HCT116 (cell line): ENCODE measurements at regions not wholly inside any gene's neighbourhood (a gene's known extent, or its start where the extent isn't known, plus 50 kb on each side); places are given as distances from the start of the nearest gene placed in this dataset.

Experiments used
- ATAC-seq: fragments of 200-7000 bp; cut with Tn5 transposase; 2 replicates; pipeline ENCODE4 v1.9.1; 2020; ENCODE audit warnings: mild to moderate bottlenecking, moderate library complexity
- BruUV-seq: library from RNA; stranded (reverse); fragments of 400-500 nt; replicated peaks from 2 replicates; lab custom pipeline; 2021; lab: Mats Ljungman, UMichigan
- CTCF ChIA-PET: fragments of 300-600 bp; sonication (Branson Sonifier 250); formaldehyde crosslinking; loops from one replicate; lab custom pipeline; 2021; ENCODE audit warnings: antibody characterized with exemption; lab: Charles Lee
- POLR2A ChIA-PET: fragments of 300-600, 350-600 bp; sonication (Branson Sonifier 250); formaldehyde crosslinking; loops from one replicate; lab custom pipeline; 2021; ENCODE audit warnings: antibody characterized with exemption; lab: Charles Lee
- RAD21 ChIA-PET, 2 experiments: fragments of 300-600 bp; sonication (Branson Sonifier 250); formaldehyde crosslinking; loops; one replicate each; lab custom pipeline; 2023; ENCODE audit warnings: low total read pairs in 2 of 2; ENCODE audit not compliant: uncharacterized antibody in 2 of 2, unreplicated experiment in 2 of 2, low non-redundant PET in 1 of 2; lab: Charles Lee
- DNase-seq: peaks from one replicate; pipeline ENCODE4 v3.0.0-alpha.2; 2010; ENCODE audit warnings: low read depth, low spot score
- H2AFZ ChIP-seq: fragments of 200-600 bp; shearing (Covaris generic), sonication (generic); 2 replicates; pipeline ENCODE4 v1.6.1; 2017; ENCODE audit warnings: low read depth, mixed run types, mixed read lengths, antibody characterized with exemption, low read length; ENCODE audit not compliant: poor library complexity, severe bottlenecking
- H3K27ac ChIP-seq: 2 replicates; pipeline ENCODE4 v1.5.1; 2012; ENCODE audit warnings: low read depth, low read length
- H3K27me3 ChIP-seq: fragments of 200-600 bp; sonication (generic); 2 replicates; pipeline ENCODE4 v1.6.1; 2016; ENCODE audit warnings: mixed run types, low read length, mixed read lengths; ENCODE audit not compliant: insufficient read depth
- H3K36me3 ChIP-seq, 2 experiments: fragments of 200-500 bp in 1 of 2; fragments of 200-600 bp in 1 of 2; sonication (Bioruptor generic) in 1 of 2; sonication (generic) in 1 of 2; 2 replicates each; pipeline versions ENCODE4 v1.5.1 to v1.6.1; 2014 to 2016; ENCODE audit warnings: low read length in 2 of 2, inconsistent platforms in 1 of 2, mixed read lengths in 1 of 2, mixed run types in 1 of 2; ENCODE audit not compliant: insufficient read depth in 2 of 2, control insufficient read depth in 1 of 2
- H3K4me1 ChIP-seq, 2 experiments: fragments of 200-600 bp in 1 of 2; sonication (generic) in 1 of 2; 2 replicates each; pipeline versions ENCODE4 v1.5.1 to v1.6.1; 2012 to 2017; ENCODE audit warnings: low read length in 2 of 2, inconsistent platforms in 1 of 2, mild to moderate bottlenecking in 1 of 2, mixed read lengths in 1 of 2, mixed run types in 1 of 2, moderate library complexity in 1 of 2; ENCODE audit not compliant: insufficient read depth in 2 of 2, control insufficient read depth in 1 of 2
- H3K4me2 ChIP-seq: fragments of 200-600 bp; sonication (generic); 2 replicates; pipeline ENCODE4 v1.6.1; 2017; ENCODE audit warnings: mixed run types, low read length, mixed read lengths
- H3K4me3 ChIP-seq, 2 experiments: fragments of 200-600 bp in 1 of 2; sonication (generic) in 1 of 2; replicated peaks in 1 of 2; 2 replicates each; pipeline ENCODE4 v1.5.1; 2011 to 2016; ENCODE audit warnings: low read length in 2 of 2, control low read depth in 1 of 2, low read depth in 1 of 2, mild to moderate bottlenecking in 1 of 2, mixed read lengths in 1 of 2, mixed run types in 1 of 2
- H3K79me2 ChIP-seq: fragments of 200-600 bp; sonication (generic); 2 replicates; pipeline ENCODE4 v1.6.1; 2017; ENCODE audit warnings: mild to moderate bottlenecking, mixed run types, low read length, moderate library complexity, mixed read lengths; ENCODE audit not compliant: insufficient read depth
- H3K9ac ChIP-seq: fragments of 200-600 bp; sonication (generic); 2 replicates; pipeline ENCODE4 v1.6.1; 2016; ENCODE audit warnings: low read length, mixed read lengths
- H3K9me2 ChIP-seq: fragments of 200-600 bp; sonication (generic), shearing (Covaris generic); 2 replicates; pipeline ENCODE4 v1.6.1; 2017; ENCODE audit warnings: mixed run types, mild to moderate bottlenecking, moderate library complexity; ENCODE audit not compliant: insufficient read depth
- H3K9me3 ChIP-seq, 2 experiments: fragments of 200-500 bp in 1 of 2; fragments of 200-600 bp in 1 of 2; sonication (Bioruptor generic) in 1 of 2; sonication (generic) in 1 of 2; 2 replicates each; pipeline ENCODE4 v1.6.1; 2014 to 2017; ENCODE audit warnings: low read length in 2 of 2, mixed read lengths in 2 of 2, inconsistent platforms in 1 of 2, low read depth in 1 of 2, mild to moderate bottlenecking in 1 of 2, mixed run types in 1 of 2, moderate library complexity in 1 of 2; ENCODE audit not compliant: control insufficient read depth in 1 of 2, insufficient read depth in 1 of 2
- H4K20me1 ChIP-seq: fragments of 200-600 bp; sonication (generic), shearing (Covaris generic); 2 replicates; pipeline ENCODE4 v1.6.1; 2017; ENCODE audit warnings: mixed run types, mild to moderate bottlenecking, moderate library complexity; ENCODE audit not compliant: insufficient read depth
- CEBPB ChIP-seq: IDR thresholded peaks from 2 replicates; pipeline ENCODE4 v1.6.1; 2012; ENCODE audit warnings: low read depth
- EGR1 ChIP-seq: IDR thresholded peaks from 2 replicates; pipeline ENCODE4 v1.6.1; 2012; ENCODE audit warnings: low read depth
- ELF1 ChIP-seq: IDR thresholded peaks from 2 replicates; pipeline ENCODE4 v1.6.1; 2012; ENCODE audit warnings: low read depth, borderline replicate concordance
- EZH2phosphoT487 ChIP-seq: fragments of 200-600 bp; IDR thresholded peaks from 2 replicates; pipeline ENCODE4 v1.6.1; 2018; ENCODE audit warnings: antibody characterized with exemption, borderline replicate concordance
- FOSL1 ChIP-seq: IDR thresholded peaks from 2 replicates; pipeline ENCODE4 v1.6.1; 2012; ENCODE audit warnings: low read depth
- JUND ChIP-seq: IDR thresholded peaks from 2 replicates; pipeline ENCODE4 v1.6.1; 2012
- POLR2A ChIP-seq: IDR thresholded peaks from 2 replicates; pipeline ENCODE4 v1.7.0; 2011; ENCODE audit warnings: borderline replicate concordance; ENCODE audit not compliant: insufficient read depth, insufficient read length; ENCODE audit errors: extremely low read depth
- RAD21 ChIP-seq: IDR thresholded peaks from 2 replicates; pipeline ENCODE4 v1.6.1; 2012; ENCODE audit warnings: low read depth, mild to moderate bottlenecking
- SIN3A ChIP-seq: IDR thresholded peaks from 2 replicates; pipeline ENCODE4 v1.6.1; 2012; ENCODE audit warnings: low read depth
- SP1 ChIP-seq: IDR thresholded peaks from 2 replicates; pipeline ENCODE4 v1.6.1; 2012; ENCODE audit warnings: low read depth
- SRF ChIP-seq: IDR thresholded peaks from 2 replicates; pipeline ENCODE4 v1.6.1; 2012; ENCODE audit warnings: low read depth
- TCF7L2 ChIP-seq: IDR thresholded peaks from 2 replicates; pipeline ENCODE4 v1.7.0; 2011; ENCODE audit warnings: borderline replicate concordance, inconsistent platforms; ENCODE audit not compliant: insufficient read depth, insufficient read length; ENCODE audit errors: extremely low read depth
- YY1 ChIP-seq: IDR thresholded peaks from 2 replicates; pipeline ENCODE4 v1.6.1; 2011; ENCODE audit warnings: low read length, low read depth, moderate library complexity, mild to moderate bottlenecking; ENCODE audit not compliant: insufficient replicate concordance; ENCODE audit errors: extremely low read depth
- ZFX ChIP-seq: fragments of 450-650 bp; IDR thresholded peaks from 2 replicates; pipeline ENCODE4 v1.6.1; 2017
- intact Hi-C: fragments of 100-400 bp; cut with micrococcal nuclease; formaldehyde crosslinking; loops from 2 replicates; pipeline ENCODE4 v1.10.0; 2022
- TF ChIP-seq, protein P1 (sequence below), 3 experiments: fragments of 200-600 bp in 1 of 3; sonication (generic) in 1 of 3; IDR thresholded peaks in 2 of 3; conservative IDR thresholded peaks in 1 of 3; 2 replicates each; pipeline ENCODE4 v1.5.1; 2012 to 2017; ENCODE audit warnings: low read depth in 2 of 3, low read length in 2 of 3, antibody characterized with exemption in 1 of 3, borderline replicate concordance in 1 of 3, control low read depth in 1 of 3, mild to moderate bottlenecking in 1 of 3, mixed read lengths in 1 of 3, mixed run types in 1 of 3, moderate library complexity in 1 of 3; ENCODE audit not compliant: insufficient read depth in 1 of 3
- TF ChIP-seq, protein P2 (sequence below): IDR thresholded peaks from 2 replicates; pipeline ENCODE4 v1.6.1; 2012
- TF ChIP-seq, protein P3 (sequence below): IDR thresholded peaks from 2 replicates; pipeline ENCODE4 v1.6.1; 2012; ENCODE audit warnings: low read depth

DNA sequence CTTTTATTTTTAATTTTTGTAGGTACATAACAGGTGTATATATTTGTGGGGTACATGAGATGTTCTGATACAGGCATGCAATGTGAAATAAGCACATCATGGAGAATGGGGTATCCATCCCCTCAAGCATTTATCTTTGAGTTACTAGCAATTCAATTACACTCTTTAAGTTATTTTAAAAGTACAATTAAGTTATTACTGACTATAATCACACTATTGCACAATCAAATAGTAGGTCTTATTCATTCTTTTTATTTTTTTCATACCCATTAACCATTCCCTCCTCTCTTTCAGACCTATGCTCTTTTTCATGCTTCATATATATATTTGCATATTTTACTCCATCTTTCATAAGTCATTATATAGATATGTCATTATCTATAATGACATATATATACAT is 93.3 kb downstream of the MAGEB5 start:
- H2AFZ ChIP-seq = no peak overlapping the region
- H3K79me2 ChIP-seq = no peaks in the 10 kb centered on the region
- TF ChIP-seq YY1 = no peak
- no peak for TF ChIP-seq RAD21
- TF ChIP-seq SRF = no peak
- TF ChIP-seq ZFX = no peak
- no peak for TF ChIP-seq CEBPB
- no peak for TF ChIP-seq POLR2A
- TF ChIP-seq SP1 = no peak
- TF ChIP-seq, protein P1, sequence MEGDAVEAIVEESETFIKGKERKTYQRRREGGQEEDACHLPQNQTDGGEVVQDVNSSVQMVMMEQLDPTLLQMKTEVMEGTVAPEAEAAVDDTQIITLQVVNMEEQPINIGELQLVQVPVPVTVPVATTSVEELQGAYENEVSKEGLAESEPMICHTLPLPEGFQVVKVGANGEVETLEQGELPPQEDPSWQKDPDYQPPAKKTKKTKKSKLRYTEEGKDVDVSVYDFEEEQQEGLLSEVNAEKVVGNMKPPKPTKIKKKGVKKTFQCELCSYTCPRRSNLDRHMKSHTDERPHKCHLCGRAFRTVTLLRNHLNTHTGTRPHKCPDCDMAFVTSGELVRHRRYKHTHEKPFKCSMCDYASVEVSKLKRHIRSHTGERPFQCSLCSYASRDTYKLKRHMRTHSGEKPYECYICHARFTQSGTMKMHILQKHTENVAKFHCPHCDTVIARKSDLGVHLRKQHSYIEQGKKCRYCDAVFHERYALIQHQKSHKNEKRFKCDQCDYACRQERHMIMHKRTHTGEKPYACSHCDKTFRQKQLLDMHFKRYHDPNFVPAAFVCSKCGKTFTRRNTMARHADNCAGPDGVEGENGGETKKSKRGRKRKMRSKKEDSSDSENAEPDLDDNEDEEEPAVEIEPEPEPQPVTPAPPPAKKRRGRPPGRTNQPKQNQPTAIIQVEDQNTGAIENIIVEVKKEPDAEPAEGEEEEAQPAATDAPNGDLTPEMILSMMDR (IDR thresholded peaks at IDR 0.05 in 2 of 3, conservative IDR thresholded peaks at IDR 0.05 in 1 of 3; ENCODE audit: borderline replicate concordance in 1 of 3, insufficient read depth in 1 of 3, low read depth in 2 of 3, low read length in 2 of 3) = no peak
- no peak for TF ChIP-seq ELF1
- intact Hi-C loops = no loop called here
- no peaks in the 10 kb centered on the region for H3K9me3 ChIP-seq
- ChIA-PET POLR2A (no interaction called here), RAD21 (no interaction called here), CTCF (no interaction called here)
- no peak overlapping the region for H3K9ac ChIP-seq
- DNase-seq = no peak
- no peak overlapping the region for H3K4me2 ChIP-seq
- no peaks in the 10 kb centered on the region for H3K9me2 ChIP-seq
- no peaks in the 10 kb centered on the region for H3K4me1 ChIP-seq
- H3K27ac ChIP-seq = no peak overlapping the region
- H4K20me1 ChIP-seq = no peaks in the 10 kb centered on the region
- no peaks in the 10 kb centered on the region for H3K27me3 ChIP-seq
- H3K4me3 ChIP-seq = no peak overlapping the region
- no peak for ATAC-seq
- no TSS peak for BruUV-seq
- no peaks in the 10 kb centered on the region for H3K36me3 ChIP-seq

DNA sequence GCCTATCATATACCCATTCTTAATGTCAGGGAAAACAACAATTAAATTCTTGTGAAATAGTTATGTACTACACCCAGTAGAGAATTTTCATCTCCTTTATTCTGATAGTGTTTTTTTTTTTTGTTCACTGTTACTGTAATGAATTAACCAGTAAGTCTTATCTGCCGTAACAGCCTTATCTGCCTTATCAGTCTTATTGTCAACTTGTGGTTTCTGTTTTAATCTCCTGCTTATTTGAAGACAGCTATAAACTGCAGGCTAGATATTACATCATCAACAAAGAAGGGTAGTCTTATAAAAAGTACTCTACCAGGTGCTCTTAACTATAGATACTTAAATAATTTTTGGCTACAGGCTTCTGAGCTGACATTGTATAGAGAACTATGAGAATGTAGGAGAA is 79.5 kb downstream of the MAGEB5 start:
- Histone ChIP-seq H3K79me2 (no peaks in the 10 kb centered on the region), H3K9me3 (no peaks in the 10 kb centered on the region), H3K9ac (no peak overlapping the region), H3K27me3 (no peaks in the 10 kb centered on the region), H3K4me3 (no peak overlapping the region), H3K27ac (no peak overlapping the region), H2AFZ (no peak overlapping the region), H3K4me2 (no peak overlapping the region), H3K9me2 (no peaks in the 10 kb centered on the region), H4K20me1 (no peaks in the 10 kb centered on the region), H3K4me1 (no peaks in the 10 kb centered on the region), H3K36me3 (no peaks in the 10 kb centered on the region)
- BruUV-seq = no TSS peak
- no peak for DNase-seq
- ChIA-PET POLR2A (no interaction called here), CTCF (no interaction called here), RAD21 (no interaction called here)
- intact Hi-C loops = no loop called here
- ATAC-seq = no peak
- no peak for TF ChIP-seq EZH2phosphoT487
- no peak for TF ChIP-seq ELF1
- no peak for TF ChIP-seq RAD21
- TF ChIP-seq, protein P2, sequence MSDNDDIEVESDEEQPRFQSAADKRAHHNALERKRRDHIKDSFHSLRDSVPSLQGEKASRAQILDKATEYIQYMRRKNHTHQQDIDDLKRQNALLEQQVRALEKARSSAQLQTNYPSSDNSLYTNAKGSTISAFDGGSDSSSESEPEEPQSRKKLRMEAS = no peak
- no peak for TF ChIP-seq EGR1
- no peak for TF ChIP-seq SIN3A
- no peak for TF ChIP-seq FOSL1
- TF ChIP-seq JUND = no peak
- TF ChIP-seq, protein P3, sequence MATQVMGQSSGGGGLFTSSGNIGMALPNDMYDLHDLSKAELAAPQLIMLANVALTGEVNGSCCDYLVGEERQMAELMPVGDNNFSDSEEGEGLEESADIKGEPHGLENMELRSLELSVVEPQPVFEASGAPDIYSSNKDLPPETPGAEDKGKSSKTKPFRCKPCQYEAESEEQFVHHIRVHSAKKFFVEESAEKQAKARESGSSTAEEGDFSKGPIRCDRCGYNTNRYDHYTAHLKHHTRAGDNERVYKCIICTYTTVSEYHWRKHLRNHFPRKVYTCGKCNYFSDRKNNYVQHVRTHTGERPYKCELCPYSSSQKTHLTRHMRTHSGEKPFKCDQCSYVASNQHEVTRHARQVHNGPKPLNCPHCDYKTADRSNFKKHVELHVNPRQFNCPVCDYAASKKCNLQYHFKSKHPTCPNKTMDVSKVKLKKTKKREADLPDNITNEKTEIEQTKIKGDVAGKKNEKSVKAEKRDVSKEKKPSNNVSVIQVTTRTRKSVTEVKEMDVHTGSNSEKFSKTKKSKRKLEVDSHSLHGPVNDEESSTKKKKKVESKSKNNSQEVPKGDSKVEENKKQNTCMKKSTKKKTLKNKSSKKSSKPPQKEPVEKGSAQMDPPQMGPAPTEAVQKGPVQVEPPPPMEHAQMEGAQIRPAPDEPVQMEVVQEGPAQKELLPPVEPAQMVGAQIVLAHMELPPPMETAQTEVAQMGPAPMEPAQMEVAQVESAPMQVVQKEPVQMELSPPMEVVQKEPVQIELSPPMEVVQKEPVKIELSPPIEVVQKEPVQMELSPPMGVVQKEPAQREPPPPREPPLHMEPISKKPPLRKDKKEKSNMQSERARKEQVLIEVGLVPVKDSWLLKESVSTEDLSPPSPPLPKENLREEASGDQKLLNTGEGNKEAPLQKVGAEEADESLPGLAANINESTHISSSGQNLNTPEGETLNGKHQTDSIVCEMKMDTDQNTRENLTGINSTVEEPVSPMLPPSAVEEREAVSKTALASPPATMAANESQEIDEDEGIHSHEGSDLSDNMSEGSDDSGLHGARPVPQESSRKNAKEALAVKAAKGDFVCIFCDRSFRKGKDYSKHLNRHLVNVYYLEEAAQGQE = no peak
- no peak for TF ChIP-seq SRF
- no peak for TF ChIP-seq CEBPB
- TF ChIP-seq TCF7L2 = no peak
